GM12874 (cell line): ENCODE measurements at regions not wholly inside any gene's neighbourhood (a gene's known extent, or its start where the extent isn't known, plus 50 kb on each side); places are given as distances from the start of the nearest gene placed in this dataset.

Experiments
- TF ChIP-seq, protein P1 (sequence below): IDR thresholded peaks from 2 replicates; pipeline ENCODE4 v1.5.1; 2011; ENCODE audit warnings: low read depth, mild to moderate bottlenecking, control low read depth, low read length, moderate library complexity; ENCODE audit not compliant: insufficient read depth

DNA sequence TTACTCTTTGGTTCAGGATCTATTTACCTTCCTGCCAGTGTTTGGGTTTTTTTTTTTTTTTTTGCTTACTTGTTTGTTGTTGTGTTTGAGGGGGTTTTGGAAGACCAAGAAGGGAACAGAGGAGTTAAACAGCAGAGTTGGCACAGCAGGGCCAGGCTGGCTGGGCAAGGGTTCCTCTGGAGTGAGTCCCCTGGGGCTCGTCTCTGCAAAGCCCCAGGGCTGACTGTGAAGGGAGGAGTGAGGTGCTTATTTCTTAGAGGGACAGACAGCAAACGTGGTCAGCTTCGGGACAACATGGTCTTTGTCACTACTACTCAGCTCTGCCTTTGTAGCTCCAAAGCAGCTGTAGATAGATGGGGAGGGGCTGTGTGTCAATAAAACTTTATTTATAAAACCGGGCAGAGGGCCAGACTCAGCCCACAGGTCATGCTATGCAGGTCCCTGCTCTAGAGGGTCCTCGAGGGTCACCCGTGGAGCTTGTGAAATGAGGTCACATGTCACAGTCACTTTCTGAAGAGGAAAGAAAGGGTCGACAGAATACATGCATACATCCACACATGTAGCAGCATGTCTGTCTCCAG lies 1404.7 kb downstream of the BRD1 start:
- TF ChIP-seq, protein P1, sequence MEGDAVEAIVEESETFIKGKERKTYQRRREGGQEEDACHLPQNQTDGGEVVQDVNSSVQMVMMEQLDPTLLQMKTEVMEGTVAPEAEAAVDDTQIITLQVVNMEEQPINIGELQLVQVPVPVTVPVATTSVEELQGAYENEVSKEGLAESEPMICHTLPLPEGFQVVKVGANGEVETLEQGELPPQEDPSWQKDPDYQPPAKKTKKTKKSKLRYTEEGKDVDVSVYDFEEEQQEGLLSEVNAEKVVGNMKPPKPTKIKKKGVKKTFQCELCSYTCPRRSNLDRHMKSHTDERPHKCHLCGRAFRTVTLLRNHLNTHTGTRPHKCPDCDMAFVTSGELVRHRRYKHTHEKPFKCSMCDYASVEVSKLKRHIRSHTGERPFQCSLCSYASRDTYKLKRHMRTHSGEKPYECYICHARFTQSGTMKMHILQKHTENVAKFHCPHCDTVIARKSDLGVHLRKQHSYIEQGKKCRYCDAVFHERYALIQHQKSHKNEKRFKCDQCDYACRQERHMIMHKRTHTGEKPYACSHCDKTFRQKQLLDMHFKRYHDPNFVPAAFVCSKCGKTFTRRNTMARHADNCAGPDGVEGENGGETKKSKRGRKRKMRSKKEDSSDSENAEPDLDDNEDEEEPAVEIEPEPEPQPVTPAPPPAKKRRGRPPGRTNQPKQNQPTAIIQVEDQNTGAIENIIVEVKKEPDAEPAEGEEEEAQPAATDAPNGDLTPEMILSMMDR: no peak

DNA sequence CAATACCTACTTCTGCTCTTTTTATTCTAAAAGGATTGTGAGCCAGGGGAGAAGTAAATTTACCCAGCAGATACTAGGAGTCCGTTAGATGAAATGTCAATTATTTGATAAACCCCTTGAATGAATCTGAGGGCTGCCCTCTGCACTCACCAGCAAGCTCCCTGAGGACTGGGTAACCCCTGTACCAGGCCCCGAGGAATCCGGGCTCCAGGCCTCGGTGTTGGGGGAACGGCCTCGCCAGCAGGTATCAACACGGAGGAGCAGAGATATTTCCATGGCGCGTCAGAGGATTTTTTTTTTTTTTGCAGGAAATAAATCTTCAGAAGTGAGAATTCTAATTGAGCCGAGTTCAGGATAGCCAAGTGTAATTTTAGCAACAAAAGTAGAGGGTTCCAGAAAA lies 1408.8 kb downstream of the BRD1 start:
- TF ChIP-seq, protein P1: no peak

DNA sequence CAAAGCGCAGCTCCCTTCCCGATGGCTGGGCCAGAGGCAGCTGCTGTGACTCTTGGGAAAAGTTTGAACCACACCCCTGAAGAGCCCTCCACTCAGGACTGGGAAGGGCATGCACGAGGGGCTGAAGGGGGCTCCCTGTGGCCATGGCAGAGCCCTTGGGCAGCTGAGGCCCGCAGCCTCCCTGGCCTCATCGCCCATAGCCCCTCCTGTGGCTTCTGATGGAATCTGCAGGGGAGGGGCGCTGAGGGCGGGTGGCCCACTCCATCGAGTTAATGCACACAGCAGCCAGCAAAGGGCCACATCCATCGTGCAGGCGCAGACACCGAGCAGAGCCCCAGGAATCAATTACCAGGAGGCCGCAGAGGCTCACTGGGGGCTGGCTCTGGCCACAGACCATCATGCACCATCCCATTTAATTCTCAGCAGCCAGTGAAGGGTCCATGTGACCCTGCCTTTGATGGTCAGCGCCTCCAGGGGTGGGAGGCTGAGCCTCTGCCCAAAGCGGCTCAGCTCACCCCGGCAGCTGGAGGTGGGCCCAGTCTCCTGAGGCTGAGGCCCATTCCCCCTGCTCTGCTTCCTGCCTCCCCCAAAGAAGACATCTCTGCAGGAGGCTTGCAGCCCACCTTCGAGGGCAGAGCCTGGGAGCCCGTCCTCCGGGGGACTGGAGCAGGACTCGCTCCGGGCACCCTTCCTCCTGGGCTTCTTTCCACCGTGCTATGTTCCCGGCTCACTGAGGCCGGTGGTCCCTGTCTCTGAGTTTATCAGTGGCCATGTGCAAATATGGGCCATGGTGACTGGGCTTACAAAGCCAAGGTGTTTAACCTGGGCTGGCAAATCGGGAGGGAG lies 1410.2 kb downstream of the BRD1 start:
- TF ChIP-seq, protein P1: no peak

DNA sequence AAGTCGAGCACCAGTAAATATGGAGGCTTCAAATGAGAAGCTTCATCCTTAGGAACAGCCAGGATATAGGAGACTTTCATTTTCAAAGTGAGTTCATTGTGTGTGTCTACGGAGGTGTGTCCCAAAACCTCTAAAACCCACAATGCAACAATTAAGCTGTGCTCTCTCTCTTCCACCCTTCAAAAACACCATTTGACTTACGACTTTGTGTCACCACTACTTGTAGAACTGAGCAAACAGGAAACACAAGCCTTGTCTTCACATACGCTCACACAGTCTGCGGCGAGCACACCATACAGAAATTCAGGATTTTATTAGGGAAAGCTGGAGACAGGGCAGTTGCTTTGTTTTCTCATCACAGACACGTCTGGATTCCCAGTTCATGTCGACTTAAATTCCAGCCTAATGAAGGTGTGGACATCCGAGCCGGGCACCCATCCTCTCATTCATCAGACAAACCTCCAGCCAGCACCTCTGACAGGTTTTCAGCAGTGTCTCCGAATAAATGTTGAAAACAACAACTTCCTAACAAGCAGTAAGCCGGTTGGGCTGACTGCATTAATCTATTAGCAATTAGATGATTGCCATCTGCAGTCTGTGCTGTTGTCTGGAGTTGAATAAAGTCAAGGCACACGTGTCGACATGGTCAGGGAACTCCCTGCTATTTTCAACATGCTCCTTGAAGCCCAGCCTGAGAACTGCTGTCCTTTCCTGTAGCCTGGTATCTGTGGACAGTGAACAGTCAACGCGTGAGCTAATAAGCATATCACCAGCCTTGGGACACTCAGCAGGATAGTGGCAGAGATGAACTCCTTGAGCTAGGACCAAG lies 1411.1 kb downstream of the BRD1 start:
- TF ChIP-seq, protein P1: no peak

DNA sequence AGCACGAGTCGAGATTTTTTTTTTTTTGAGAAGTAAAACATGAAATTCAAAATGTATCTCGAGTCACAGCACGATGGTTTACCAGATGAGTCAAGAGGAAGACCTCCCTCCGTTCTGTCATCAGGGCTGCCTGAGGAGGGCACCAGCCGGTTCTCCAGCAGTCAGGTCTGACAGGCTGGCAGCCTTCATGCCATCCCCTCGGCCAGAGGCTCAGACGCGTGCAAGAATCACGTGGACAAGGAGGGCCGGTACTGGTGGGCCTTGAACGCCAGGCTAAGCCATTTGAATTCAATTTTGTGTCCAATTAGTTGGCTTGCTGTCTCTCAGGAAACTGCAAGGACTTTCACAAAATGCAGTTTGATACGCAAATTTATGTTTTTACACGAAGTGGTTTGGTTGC lies 1412.2 kb downstream of the BRD1 start:
- TF ChIP-seq, protein P1: no peak

DNA sequence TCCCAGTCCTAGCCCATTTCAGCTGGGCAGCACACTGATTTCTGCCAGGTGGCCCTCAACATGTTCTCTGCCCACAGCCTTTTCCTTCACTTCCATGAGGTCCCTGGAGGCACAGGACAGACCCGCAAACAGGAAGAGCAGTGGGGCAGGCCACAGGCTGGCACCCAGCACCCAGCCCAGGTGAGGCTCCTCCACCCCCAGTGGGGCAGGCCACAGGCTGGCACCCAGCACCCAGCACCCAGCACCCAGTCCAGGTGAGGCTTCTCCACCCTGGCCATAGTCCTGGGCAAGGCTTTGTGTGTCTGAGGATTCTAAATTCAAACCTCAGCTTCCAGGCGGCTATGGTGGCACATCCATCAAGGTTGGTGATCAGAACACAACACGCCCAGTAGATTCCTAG lies 1413.0 kb downstream of the BRD1 start:
- TF ChIP-seq, protein P1: no peak

DNA sequence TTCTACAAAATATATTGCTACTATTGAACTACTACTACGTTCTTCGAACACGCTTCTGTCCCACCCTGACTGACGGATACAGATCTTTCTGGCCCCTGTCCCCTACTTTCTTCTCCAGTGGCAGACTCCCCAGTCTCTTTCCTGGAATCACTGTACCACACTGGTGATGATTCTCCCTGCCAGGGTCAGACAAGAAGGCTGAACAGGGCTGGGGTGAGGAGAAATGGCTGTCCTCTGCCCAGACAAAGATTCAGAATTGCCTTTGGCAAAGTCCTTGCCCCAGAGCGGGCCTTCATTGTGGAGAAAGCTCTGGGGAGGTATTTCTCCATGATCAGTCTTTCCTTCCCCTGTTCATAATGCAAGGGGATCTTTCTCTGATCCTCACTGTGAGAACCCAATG lies 1417.1 kb downstream of the BRD1 start:
- TF ChIP-seq, protein P1: no peak
